SHP77 (cell line): ENCODE measurements at regions not wholly inside any gene's neighbourhood (a gene's known extent, or its start where the extent isn't known, plus 50 kb on each side); places are given as distances from the start of the nearest gene placed in this dataset.
A peak's percentile ranks its signal among the peaks of the same experiment; 100 is the strongest.
"Not testable (repeated sequence)": the region's sequence is repeated elsewhere in the genome, so short reads cannot be mapped to it uniquely, and the experiment has no call there.

Experiments
- DNase-seq, 2 experiments: peaks; one replicate each; lab custom pipeline; 2025; lab: John Stamatoyannopoulos, UW

DNA sequence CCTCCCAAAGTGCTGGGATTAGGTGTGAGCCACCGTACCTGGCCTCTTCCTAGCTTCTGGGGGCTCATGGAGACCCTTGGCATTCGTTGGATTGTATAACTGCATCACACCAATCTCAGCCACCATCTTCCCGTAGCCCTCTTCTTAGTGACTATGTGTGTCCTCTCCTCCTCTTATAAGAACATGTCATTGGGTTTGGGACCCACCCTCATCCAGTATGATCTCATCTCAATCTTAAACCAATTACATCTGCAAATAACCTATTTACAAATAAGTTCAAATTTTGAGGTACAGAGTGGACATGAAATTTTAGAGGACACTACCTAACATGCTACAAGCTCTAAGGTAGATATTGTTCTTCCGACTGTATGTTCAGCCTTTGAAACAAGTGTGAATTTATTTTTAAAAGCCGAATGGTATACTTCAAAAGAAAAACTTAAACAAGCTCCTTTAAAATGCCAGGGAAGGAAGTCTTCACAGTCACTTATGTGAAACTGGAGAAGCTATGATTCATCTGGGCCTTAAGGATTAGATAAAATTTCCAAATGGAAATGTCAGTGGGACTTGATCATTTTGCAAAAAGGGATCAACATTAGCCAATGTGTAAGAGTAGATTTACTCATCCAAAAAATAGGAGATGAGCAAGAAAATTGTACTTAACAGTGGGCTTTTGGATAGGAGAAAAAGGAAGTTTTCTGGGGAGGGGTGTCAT lies 225.7 kb downstream of the MEX3B start:
- DNase-seq: no peak

- no peak for DNase-seq
These were observed 230.8 kb downstream of the MEX3B start for GRCh38 chr15:81814882-81815455.

- peak; percentile 32 to 40 for DNase-seq
These were observed 232.6 kb downstream of the MEX3B start for GRCh38 chr15:81813215-81813614.

DNA sequence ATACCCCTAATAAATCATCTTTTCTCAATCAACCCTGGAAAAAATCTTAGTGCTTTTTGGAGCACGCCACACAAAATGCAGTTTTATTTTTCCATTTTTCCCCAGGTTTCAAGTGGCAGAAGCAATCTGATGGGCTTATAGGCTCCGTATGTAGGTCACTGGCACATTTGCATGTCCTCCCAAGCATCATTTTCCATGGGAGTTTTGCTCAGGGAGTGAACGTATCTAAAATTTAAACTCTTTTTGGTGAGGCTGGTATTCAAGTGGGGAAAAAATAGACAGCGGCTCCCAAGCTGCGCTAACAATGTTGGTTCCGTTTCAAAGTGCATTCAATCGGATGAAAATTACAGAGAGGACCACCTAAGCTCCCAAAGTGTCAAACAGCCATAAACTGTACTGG lies 233.4 kb downstream of the MEX3B start:
- no peak for DNase-seq

DNA sequence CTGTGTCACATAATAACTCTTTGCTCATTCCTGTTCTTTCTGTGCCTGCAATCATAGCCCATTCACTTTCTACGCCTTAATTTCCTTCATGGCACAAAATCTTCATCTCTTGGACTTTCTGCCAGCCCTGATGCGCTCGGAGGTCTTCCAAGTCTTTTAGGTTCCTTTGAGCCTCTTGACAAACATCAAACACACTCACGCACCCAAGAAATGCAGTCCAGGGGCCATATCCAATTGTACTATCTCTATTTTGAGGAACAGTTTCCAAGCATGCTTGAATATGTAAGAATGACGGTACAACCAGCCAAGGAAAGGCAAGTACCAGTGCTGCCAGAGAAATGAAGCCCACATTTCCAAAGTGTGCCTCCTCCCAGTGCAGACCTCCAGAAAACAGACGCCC lies 234.1 kb downstream of the MEX3B start:
- no peak for DNase-seq

- DNase-seq: peak; percentile 36 to 56
These were observed 236.3 kb downstream of the MEX3B start for GRCh38 chr15:81809543-81809942.

DNA sequence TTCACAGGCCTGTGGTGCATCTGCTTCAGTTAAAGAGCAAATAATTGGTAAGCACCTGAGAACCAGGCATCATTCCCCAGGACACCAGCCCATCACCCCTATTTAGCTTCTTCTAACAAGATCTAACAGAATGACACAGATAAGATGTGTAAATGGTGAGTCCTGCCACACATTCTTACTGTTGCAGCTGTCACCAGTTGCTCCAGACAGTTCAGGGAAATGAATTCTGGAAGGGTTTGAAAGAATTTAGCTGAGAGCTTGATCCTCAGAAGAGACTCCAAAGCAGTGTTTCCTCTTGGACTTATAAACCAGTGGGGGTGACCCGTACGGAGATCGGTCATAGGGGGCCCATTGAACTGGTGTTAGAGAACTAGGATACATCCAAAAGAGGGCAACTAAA lies 238.0 kb downstream of the MEX3B start:
- DNase-seq: no peak

- no peak for DNase-seq
These were observed 238.6 kb downstream of the MEX3B start for GRCh38 chr15:81807186-81807585.

DNA sequence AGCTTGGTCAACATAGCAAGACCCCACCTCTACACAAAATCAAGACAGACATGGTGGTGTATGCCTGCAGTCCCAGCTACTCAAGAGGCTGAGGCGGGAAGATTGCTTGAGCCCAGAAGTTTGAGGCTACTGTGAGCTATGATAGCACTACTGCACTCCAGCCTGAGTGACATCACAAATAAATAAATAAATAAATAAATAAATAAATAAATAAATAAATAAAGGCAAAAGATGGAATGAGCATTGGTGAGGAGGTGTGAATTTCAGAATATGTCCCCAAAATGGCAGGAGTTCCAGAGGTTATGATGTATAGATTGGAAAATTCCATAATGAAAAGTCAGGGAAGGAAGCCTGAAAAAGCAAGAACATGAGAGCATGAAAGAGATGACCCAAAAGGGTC lies 249.9 kb downstream of the MEX3B start:
- DNase-seq: no peak

- DNase-seq: no peak
These were observed 253.2 kb downstream of the MEX3B start for GRCh38 chr15:81792646-81793045.

DNA sequence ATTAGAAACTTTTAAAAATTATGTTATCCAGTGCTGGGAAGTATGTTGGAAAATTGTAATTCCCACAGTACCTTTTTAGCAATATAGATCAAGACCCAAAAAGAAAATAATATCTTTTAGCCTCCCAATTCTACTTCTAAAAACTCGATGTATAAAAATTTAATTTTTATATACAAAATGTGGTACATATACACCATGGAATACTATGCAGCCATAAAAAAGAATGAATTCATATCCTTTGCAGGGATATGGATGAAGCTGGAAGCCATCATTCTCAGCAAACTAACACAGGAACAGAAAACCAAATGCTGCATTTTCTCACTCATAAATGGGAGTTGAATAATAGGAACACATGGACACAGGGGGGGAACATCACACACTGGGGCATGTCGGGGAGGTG lies 254.5 kb downstream of the MEX3B start:
- DNase-seq: not testable (repeated sequence)

DNA sequence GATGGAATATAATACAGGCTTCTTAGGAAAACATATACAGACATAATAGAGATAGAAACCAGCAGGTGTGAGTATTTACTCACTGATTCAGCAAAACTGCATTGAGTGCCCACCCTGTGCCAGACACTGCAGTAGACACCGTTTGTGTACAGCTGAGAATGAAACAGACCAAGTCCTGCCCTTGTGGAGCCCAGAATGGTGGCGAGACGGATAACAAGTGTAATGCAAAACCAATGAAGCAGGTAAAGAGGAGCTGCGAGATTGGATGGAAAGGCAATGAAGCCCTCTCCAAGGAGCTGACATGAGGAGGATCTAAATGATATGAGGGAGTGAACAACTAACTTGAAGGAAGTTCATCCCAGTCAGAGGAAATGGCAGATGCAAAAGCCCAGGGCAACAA lies 256.4 kb downstream of the MEX3B start:
- peak; percentile 36 to 49 for DNase-seq

- no peak for DNase-seq
These were observed 259.0 kb downstream of the MEX3B start for GRCh38 chr15:81786776-81787175.

DNA sequence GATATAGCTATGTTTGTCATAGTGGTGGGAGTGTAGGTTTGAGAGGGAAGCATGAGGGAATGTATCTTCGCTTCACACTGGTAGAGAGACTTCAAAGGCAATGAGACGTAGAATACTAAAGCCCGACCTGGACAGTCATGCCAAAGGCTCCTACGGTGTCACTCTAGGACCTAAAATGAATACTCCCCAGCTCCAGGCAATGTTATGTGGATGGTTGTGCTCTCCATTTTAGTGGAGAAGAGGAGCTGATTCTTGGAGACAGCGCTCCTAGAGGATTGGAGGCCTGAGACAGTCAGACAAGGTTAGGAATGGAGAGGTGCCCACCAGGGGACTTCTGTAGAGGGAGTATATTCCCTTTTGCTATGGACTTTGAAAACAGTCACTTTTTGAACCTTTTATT lies 260.1 kb downstream of the MEX3B start:
- no peak for DNase-seq

- DNase-seq: no peak
These were observed 260.6 kb downstream of the MEX3B start for GRCh38 chr15:81785181-81785580.

- no peak for DNase-seq
These were observed 261.1 kb downstream of the MEX3B start for GRCh38 chr15:81784751-81785150.

DNA sequence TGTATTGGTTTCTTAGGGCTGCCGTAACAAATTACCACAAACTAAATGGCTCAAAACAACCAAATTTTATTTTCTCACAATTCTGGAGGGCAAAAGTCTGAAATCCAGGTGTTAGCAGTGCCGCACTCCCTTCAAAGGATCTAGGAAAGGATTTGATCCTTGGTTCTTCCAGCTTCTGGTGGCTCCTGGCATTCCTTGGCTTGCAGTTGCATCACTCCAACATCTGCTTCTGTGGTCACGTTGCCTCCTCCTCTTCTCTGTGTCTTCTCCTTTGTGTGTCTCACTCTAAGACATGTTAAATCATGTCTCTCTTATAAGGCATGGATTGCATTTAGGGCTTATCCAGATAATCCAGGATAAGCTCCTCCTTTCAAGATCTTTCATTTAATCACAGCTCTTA lies 262.2 kb downstream of the MEX3B start:
- DNase-seq: no peak

DNA sequence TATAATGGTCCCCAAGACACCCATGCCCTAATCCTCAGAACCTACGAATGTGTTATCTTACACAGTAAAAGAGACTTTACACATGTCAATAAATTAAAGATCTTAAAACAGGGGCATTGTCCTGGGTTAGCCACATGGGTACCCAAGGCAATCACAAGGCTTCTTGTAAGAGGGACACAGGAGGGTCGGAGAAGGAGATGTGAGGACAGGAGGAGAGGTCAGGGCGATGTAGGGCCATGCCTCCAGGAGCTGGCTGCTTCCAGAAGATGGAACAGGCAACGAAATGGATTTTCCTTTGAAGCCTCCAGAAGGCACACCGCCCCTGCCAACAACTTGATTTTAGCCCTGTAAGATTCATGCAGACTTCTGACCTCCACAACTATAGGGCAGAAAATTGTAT lies 262.7 kb downstream of the MEX3B start:
- no peak for DNase-seq

GRCh38 chr15:81781395-81781794 lies 264.4 kb downstream of the MEX3B start:
- DNase-seq: no peak

GRCh38 chr15:81780966-81781365 lies 264.9 kb downstream of the MEX3B start:
- no peak for DNase-seq

DNA sequence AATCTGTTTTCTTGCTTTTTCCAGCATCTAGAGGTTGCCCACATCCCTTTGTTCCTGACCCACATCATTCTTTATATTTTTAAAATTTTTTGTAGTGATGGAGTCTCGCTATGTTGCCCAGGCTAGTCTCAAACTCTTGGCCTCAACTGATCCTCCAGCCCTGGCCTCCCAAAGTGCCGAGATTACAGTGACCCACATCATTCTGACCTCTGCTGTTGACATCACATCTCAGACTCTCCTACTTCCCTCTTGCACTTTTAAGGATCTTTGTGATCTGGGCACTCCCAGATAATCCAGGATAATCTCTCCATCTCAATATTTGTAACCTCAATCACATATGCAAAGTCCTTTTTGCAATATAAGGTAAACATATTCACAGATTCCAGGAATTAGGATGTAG lies 266.6 kb downstream of the MEX3B start:
- DNase-seq: no peak

DNA sequence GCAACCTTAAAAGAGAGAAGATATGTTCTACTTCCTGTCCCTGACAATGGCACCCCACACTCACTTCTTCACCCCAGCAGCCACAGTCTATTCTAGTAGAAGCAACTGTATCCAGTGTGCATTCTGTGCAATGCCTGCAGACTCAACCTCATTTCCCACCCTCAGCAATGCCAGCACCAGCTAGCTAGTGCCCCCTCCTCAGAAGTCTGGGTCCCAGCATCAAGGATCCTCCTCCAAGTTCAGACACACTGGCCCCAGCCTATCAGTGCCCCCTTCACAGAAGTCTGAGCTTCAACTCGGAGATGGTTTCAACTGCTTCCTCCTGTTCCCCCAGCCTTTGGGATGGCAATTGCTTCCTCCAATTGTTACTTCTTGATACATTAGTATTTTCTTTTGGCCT lies 268.3 kb downstream of the MEX3B start:
- DNase-seq: no peak

DNA sequence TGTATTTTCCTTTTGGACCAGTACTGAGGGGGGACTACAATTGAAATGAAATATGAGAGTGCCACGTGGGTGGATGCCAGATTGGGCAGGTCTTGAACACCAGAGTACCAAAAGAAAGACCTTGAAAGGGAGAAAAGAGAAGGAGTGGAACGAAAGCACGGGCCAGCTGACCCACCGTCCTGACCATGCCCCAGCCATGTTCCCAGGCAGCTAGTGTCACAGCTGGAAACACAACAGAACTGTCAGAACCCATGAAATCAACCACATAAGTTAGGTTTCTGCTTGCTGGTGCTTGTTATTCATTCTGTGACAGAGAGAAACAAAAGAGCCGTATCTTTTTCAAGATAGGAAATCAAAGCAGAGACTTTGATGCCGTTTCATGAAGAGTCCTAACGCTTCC lies 268.8 kb downstream of the MEX3B start:
- no peak for DNase-seq

- DNase-seq: not testable (repeated sequence)
These were observed 270.0 kb downstream of the MEX3B start for GRCh38 chr15:81775779-81776178.
